ENCODE measurements at regions not wholly inside any gene's neighbourhood (a gene's known extent, or its start where the extent isn't known, plus 50 kb on each side); places are given as distances from the start of the nearest gene placed in this dataset.
"Not testable (repeated sequence)": the region's sequence is repeated elsewhere in the genome, so short reads cannot be mapped to it uniquely, and the experiment has no call there.

GRCh38 chr4:11070813-11071212, 357.9 kb downstream of the HS3ST1 start:
- Histone ChIP-seq H3K27ac (no peak overlapping the region), H3K27me3 (no peaks in the 10 kb centered on the region), H3K9me3 (no peaks in the 10 kb centered on the region), H3K4me3 (no peak overlapping the region), H3K36me3 (no peaks in the 10 kb centered on the region), H3K4me1 (no peaks in the 10 kb centered on the region)
- intact Hi-C loops (cut with DNase I), result no loop called here
- TF ChIP-seq, protein P1, sequence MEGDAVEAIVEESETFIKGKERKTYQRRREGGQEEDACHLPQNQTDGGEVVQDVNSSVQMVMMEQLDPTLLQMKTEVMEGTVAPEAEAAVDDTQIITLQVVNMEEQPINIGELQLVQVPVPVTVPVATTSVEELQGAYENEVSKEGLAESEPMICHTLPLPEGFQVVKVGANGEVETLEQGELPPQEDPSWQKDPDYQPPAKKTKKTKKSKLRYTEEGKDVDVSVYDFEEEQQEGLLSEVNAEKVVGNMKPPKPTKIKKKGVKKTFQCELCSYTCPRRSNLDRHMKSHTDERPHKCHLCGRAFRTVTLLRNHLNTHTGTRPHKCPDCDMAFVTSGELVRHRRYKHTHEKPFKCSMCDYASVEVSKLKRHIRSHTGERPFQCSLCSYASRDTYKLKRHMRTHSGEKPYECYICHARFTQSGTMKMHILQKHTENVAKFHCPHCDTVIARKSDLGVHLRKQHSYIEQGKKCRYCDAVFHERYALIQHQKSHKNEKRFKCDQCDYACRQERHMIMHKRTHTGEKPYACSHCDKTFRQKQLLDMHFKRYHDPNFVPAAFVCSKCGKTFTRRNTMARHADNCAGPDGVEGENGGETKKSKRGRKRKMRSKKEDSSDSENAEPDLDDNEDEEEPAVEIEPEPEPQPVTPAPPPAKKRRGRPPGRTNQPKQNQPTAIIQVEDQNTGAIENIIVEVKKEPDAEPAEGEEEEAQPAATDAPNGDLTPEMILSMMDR (IDR thresholded peaks at IDR 0.05), result no peak
- no peak for DNase-seq
- no peak for ATAC-seq

- H3K4me1 ChIP-seq, result no peaks in the 10 kb centered on the region
- intact Hi-C loops (cut with DNase I), result no loop called here
- TF ChIP-seq, protein P1 (IDR thresholded peaks at IDR 0.05), result no peak
- no peak overlapping the region for H3K27ac ChIP-seq
- DNase-seq (no peak), ATAC-seq (no peak)
- H3K36me3 ChIP-seq, result no peaks in the 10 kb centered on the region
- H3K9me3 ChIP-seq, result no peaks in the 10 kb centered on the region
- H3K27me3 ChIP-seq, result no peaks in the 10 kb centered on the region
- H3K4me3 ChIP-seq, result no peak overlapping the region
Observed at GRCh38 chr4:11069581-11070211, 359.0 kb downstream of the HS3ST1 start.

DNA sequence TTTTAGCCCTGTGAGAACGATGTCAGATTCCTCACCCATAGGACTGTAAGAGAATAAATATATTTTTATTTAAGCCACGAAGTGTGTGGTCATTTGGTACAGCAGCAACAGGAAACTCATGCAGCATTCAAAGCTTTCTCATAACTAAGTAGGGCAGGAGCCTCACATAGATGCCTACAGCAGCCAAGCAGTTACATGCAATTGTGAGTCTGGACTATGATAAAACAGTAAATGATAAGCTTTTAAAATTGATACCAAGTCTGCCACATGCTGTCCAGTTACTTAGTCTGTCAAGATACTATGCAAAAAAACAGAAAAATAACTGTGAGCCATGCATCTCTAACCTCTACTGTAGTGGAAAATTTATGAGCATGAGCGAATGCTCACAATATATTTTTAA, 359.6 kb downstream of the HS3ST1 start:
- intact Hi-C loops (cut with DNase I), result no loop called here
- no peak overlapping the region for H3K27ac ChIP-seq
- no peaks in the 10 kb centered on the region for H3K27me3 ChIP-seq
- no peak for DNase-seq
- no peak overlapping the region for H3K4me3 ChIP-seq
- H3K36me3 ChIP-seq, result no peaks in the 10 kb centered on the region
- TF ChIP-seq, protein P1 (IDR thresholded peaks at IDR 0.05), result no peak
- no peaks in the 10 kb centered on the region for H3K9me3 ChIP-seq
- H3K4me1 ChIP-seq, result no peaks in the 10 kb centered on the region
- no peak for ATAC-seq

DNA sequence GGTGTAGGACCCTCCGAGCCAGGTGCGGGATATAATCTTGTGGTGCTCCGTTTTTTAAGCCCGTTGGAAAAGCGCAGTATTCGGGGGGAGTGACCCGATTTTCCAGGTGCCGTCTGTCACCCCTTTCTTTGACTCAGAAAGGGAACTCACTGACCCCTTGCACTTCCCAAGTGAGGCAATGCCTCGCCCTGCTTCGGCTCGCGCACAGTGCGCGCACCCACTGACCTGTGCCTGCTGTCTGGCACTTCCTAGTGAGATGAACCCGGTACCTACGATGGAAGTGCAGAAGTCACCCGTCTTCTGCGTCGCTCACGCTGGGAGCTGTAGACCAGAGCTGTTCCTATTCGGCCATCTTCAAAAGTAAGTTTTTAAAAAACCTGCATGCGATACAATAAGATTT, 362.1 kb downstream of the HS3ST1 start:
- H3K36me3 ChIP-seq; H3K4me1 ChIP-seq; H3K9me3 ChIP-seq; DNase-seq; H3K27ac ChIP-seq; ATAC-seq; intact Hi-C loops (cut with DNase I); H3K27me3 ChIP-seq; H3K4me3 ChIP-seq: not testable (repeated sequence)

DNA sequence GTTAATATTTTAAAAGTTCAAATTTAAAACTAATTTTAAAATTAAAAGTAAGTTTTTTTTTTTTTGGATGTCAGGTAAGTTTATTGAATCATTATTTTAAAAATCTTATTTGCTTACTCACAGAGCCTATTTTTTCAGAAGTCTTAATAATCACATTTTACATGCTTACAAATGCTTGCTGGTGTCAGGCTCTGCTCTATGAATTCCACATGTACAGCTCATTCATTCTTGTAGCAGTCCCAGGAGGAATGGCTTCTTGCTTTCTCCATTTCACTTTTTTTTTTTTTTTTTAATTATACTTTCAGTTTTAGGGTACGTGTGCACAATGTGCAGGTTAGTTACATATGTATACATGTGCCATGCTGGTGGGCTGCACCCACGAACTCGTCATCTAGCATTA, 368.1 kb downstream of the HS3ST1 start:
- H3K27ac ChIP-seq; H3K9me3 ChIP-seq; H3K4me3 ChIP-seq; H3K36me3 ChIP-seq; H3K27me3 ChIP-seq; H3K4me1 ChIP-seq; DNase-seq; ATAC-seq; intact Hi-C loops (cut with DNase I): not testable (repeated sequence)

DNA sequence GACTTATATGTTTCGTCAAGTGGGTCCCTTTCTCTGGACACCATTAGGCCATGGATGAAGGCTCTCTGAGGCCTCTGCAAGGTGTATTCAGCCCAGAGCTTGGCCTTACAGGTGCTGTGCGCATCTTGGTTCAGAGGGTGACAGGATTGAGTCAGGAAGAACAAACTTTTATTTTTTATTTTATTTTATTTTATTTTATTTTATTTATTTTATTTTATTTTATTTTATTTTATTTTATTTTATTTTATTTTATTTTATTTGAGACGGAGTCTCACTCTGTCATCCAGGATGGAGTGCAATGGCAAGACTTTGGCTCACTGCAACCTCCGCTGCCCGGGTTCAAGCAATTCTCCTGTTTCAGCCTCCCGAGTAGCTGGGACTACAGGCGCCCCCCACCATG, 370.4 kb upstream of the CLNK start:
- H3K36me3 ChIP-seq; H3K27ac ChIP-seq; H3K27me3 ChIP-seq; H3K4me1 ChIP-seq; H3K4me3 ChIP-seq; intact Hi-C loops (cut with DNase I); DNase-seq; ATAC-seq; H3K9me3 ChIP-seq: not testable (repeated sequence)

DNA sequence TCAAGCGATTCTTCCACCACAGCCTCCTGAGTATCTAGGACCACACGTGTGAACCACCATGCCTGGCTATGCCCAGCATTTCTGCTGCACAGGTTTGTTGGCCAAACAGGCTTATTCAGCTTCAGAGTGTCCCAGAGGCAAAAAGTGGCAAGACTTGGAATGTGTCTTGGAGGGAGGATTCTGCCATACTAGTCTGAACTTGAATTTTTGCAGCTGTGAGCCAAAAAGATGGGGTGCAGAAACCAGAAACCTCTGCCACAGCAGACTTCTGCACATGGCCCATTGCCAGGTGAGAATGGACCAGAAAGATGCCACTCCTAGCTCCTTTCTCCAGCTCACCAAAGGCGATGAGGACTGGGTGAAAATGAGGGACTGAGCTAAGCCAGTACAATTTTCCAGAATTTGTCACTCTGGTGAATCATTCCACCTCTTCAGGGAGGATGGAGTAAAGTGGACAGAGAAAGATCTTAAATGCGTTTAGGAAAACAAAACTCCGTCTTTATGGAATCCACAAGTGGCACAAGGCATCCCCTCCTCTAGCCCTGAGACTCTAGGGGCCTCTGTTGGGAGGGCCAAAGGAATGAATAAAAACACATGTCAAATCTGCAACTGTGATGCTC, 369.1 kb upstream of the CLNK start:
- no peaks in the 10 kb centered on the region for H3K27me3 ChIP-seq
- TF ChIP-seq, protein P1 (IDR thresholded peaks at IDR 0.05), result no peak
- H3K36me3 ChIP-seq, result no peaks in the 10 kb centered on the region
- no peak overlapping the region for H3K27ac ChIP-seq
- DNase-seq (no peak), ATAC-seq (no peak)
- intact Hi-C loops (cut with DNase I), result no loop called here
- H3K4me3 ChIP-seq, result no peak overlapping the region
- no peaks in the 10 kb centered on the region for H3K9me3 ChIP-seq
- H3K4me1 ChIP-seq, result no peaks in the 10 kb centered on the region
